GM19467 (cell line): ENCODE measurements at regions not wholly inside any gene's neighbourhood (a gene's known extent, or its start where the extent isn't known, plus 50 kb on each side); places are given as distances from the start of the nearest gene placed in this dataset.
A peak's percentile ranks its signal among the peaks of the same experiment; 100 is the strongest.

Experiments
- ATAC-seq: cut with Tn5 transposase; IDR thresholded peaks from one replicate; pipeline ENCODE4 v1.9.1; 2021; ENCODE audit warnings: mild to moderate bottlenecking, moderate library complexity; ENCODE audit not compliant: unreplicated experiment

DNA sequence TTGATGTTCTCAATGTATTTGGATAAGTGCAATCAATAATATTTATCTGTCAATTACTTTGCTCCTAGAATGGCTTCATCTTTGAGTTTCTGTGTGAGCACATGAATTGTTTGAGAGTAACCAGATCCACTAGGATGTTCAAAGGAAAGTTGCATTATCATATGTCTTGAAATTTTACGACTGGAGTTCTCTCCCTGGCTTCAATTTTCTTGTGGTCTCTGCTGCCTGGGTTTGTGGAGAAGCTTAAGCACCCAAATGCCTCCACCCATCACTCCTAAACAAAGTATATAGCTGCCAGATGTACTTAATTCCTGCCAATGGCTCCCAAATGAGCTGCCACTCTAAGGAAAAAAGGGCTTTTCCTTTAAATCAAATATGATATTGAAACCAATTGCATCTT is 1149.4 kb upstream of the ZEB2 start:
- ATAC-seq: no peak

DNA sequence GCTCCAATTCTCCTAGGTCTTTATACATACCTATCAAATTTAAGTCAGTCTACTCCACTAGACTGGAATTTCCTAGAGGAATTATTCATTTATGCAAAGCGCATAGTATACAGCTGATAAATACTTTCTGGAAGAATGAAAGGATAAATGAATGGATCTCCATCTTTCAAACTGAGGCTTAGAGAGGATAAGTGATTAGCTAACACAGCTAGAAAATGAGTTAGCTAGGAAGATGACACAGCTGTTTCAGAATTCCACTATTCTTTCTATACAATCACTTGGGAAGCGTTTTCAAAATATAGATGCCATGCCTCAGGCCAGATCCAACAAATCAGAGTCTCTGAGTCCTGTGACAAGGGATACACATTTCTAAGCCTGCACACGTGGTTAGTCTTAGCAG is 1146.6 kb upstream of the ZEB2 start:
- no peak for ATAC-seq

- no peak for ATAC-seq
Measured at GRCh38 chr2:145657265-145657664, 1137.3 kb upstream of the ZEB2 start.

DNA sequence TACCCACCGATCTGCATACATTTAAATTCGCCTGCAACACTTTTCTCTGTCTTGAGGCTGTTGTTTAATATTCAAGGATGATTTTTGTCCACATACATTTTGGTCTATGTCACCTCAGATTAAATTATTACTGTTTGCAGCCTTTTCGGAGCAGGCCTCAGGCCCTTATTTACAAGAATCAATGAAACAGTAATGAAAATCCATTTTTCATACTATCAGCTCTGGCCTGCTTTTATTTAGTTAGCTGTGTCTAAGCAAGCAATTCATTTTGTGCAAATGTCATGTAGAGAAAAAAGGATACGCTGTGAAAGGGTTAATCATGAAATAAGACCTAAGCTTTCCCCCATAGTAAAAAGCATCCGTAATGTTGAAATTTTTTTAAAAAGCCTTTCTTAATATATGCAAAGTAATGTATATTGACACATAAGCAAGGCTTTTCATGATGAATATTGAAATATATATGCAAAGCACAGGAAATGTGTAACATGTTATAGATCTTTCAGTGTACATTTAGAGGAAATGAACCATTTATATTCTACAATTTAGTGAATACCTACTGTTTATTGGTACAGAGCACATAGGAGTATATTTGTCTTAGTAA is 1135.3 kb upstream of the ZEB2 start:
- no peak for ATAC-seq

- no peak for ATAC-seq
Measured at GRCh38 chr2:145654746-145655145, 1134.8 kb upstream of the ZEB2 start.

DNA sequence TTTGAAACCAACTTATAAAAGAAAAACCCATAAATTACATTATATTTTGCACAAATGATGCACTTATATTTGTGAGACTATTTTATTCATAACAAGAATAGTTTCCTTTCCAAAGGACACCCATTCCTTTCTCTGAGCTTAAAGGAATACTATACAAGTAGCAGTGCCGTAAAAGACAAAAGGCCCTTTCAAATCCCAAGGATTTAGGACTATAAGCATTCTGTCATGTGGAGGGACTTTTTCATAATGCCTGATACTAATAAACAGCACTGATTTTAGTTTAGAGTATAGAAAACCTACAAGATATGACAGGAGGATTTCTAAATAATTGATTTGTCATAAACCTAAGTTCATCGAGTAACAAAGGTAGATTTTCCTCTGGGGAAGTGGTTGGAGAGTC is 1134.2 kb upstream of the ZEB2 start:
- no peak for ATAC-seq

GRCh38 chr2:145653553-145653952 is 1133.6 kb upstream of the ZEB2 start:
- no peak for ATAC-seq

- no peak for ATAC-seq
Measured at GRCh38 chr2:145652571-145653545, 1132.9 kb upstream of the ZEB2 start.

- no peak for ATAC-seq
Measured at GRCh38 chr2:145652036-145652435, 1132.1 kb upstream of the ZEB2 start.

GRCh38 chr2:145650226-145650625 is 1130.3 kb upstream of the ZEB2 start:
- ATAC-seq: no peak

GRCh38 chr2:145649061-145649460 is 1129.1 kb upstream of the ZEB2 start:
- ATAC-seq: no peak

DNA sequence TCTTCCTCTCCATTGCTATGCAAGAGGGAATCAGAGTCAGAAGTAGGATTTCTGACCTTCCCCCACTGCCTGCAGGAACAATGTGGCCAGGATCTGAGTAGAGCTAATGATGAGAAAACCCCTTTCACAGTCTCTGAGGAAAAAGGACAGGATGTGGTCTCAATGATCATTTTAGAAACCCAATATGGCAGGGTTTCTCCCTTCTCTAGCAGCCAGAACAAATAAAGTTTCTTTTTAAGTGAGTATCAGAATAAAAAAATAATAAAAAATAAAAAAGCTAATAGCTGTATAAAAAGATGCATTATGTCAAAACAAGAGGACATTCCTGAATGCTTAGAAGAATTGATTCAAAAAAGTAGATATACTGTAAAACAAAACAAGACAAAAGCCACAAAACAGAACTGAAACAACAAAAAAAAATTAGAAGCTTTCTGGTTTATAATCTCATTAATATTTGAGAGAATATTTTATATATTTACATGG is 1124.9 kb upstream of the ZEB2 start:
- ATAC-seq: peak; percentile 93

GRCh38 chr2:145638675-145639074 is 1118.8 kb upstream of the ZEB2 start:
- no peak for ATAC-seq

- no peak for ATAC-seq
Measured at GRCh38 chr2:145635706-145636427, 1115.9 kb upstream of the ZEB2 start.

DNA sequence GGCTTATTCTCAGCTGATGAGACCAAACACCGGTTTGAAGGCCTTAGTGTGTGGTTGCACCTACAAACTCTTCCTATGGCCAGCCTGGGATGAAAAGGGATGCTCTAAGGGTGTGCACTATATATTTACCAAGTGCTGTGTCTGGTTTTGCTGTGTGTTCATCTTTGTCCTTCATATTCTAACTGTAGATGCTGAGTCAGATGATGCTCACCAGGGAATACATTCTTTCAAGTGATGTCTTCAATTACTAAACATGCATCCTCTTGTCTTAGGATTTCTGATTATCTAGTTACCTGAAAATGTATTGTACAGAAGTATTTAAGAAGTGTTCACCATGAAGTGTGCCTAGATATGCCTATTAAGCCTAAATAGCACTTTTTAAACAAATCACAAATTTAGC is 1111.6 kb upstream of the ZEB2 start:
- no peak for ATAC-seq

DNA sequence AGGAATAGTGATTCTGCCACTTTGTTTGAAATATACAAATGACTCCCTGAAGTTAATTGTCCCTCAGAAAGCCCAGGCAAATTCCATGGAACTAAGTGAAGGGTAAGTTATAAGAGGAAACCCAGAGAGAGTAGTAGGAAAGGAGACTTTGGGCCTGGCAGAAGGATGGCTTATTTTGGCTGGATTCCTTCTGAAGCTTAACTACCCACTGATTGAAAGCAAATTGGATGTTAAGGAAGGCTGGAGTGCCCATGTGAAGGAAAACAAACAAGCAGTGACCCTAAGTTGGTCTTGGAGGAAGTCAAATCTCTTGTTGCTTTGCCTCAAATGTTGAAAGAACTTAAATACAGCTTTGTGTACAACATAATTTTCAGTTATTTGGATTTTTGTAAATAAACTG is 1106.4 kb upstream of the ZEB2 start:
- no peak for ATAC-seq

GRCh38 chr2:145625111-145625510 is 1105.2 kb upstream of the ZEB2 start:
- no peak for ATAC-seq

DNA sequence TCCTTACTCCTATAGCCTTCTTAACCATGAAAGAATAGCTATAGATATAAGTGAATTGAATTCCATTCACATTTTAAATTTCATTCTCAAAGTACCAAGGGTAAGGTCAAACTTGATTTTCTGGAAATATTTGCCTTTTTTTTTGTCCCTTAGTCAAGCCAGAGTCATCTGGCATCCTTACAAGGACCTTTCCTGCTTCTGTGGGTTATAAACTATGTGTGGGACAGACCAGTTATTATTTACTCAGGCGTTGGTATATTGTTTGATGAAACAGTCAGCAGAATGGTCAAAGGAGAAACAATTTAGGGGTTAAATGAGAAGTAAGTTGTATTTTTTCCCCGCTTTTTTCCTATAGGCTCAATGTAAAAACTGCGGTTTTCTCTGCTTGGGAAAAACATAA is 1103.2 kb upstream of the ZEB2 start:
- no peak for ATAC-seq

GRCh38 chr2:145622285-145622684 is 1102.4 kb upstream of the ZEB2 start:
- ATAC-seq: no peak

GRCh38 chr2:145617906-145618305 is 1098.0 kb upstream of the ZEB2 start:
- no peak for ATAC-seq

DNA sequence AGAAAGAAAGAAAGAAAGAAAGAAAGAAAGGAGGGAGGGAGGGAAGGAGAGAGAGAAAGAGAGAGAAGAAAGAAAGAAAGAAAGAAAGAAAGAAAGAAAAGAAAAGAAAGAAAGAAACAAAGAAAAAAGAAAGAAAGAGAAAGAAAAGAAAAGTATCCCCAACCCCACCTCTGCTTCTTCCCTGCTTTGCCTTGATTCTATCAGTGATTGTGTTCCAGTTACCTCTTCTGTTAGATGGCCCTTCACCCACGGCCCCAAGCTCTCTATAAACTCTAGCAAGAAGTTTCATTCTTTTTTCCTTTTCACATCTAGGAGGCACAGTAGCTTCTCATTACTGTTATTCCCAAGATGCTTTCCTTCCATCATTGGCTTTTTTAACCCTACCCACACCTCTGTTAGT is 1097.5 kb upstream of the ZEB2 start:
- no peak for ATAC-seq

DNA sequence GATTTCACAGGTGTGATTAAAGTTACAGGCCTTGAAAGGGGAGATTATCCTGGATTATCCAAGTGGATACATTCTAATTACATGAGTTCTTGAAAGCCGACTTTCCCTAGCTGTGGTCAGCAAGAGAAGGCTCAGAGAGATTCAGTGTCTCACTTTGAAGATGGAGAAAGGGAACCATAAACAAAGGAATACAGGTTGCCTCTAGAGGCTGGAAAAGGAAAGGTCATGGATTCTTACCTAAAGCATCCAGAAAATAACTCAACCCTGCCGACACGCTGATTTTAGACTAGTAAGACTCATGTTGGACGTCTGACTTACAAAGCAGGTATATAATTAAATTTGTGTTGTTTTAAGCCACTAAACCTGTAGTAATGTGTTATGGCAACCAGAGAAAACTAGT is 1095.7 kb upstream of the ZEB2 start:
- no peak for ATAC-seq
